Heart right ventricle (tissue), 16 donors: ENCODE measurements at regions not wholly inside any gene's neighbourhood (a gene's known extent, or its start where the extent isn't known, plus 50 kb on each side); places are given as distances from the start of the nearest gene placed in this dataset.

Experiments
- ATAC-seq, 8 donors: fragments of 200-7000 bp; cut with Tn5 transposase; one replicate each; pipeline ENCODE4 v1.9.1; 2020; ENCODE audit warnings: mild to moderate bottlenecking in 8 of 8, moderate library complexity in 8 of 8, moderate number of reproducible peaks in 1 of 8
- DNase-seq, 2 donors: peaks; one replicate each; pipeline ENCODE4 v3.0.0-alpha.2; 2020
- H3K27ac ChIP-seq, 10 donors: fragments of 200-600 bp; sonication (generic) in 2 of 10; one replicate each; pipeline versions ENCODE4 v1.5.0 to v1.8.0; 2020 to 2022; ENCODE audit warnings: mild to moderate bottlenecking in 3 of 10
- H3K27me3 ChIP-seq, 7 donors: fragments of 200-600 bp; one replicate each; pipeline ENCODE4 v1.8.0; 2021 to 2022; ENCODE audit warnings: mild to moderate bottlenecking in 2 of 7
- H3K36me3 ChIP-seq, 9 donors: fragments of 200-600 bp; sonication (generic) in 1 of 9; one replicate each; pipeline versions ENCODE4 v1.5.0 to v1.8.0; 2020 to 2022; ENCODE audit warnings: mild to moderate bottlenecking in 2 of 9
- H3K4me1 ChIP-seq, 9 donors: fragments of 200-600 bp; sonication (generic) in 1 of 9; one replicate each; pipeline versions ENCODE4 v1.5.0 to v1.8.0; 2020 to 2022; ENCODE audit warnings: mild to moderate bottlenecking in 4 of 9
- H3K4me3 ChIP-seq, 10 donors: fragments of 200-600 bp; sonication (generic) in 2 of 10; one replicate each; pipeline versions ENCODE4 v1.5.0 to v1.8.0; 2020 to 2022; ENCODE audit warnings: mild to moderate bottlenecking in 7 of 10, moderate library complexity in 2 of 10
- H3K9me3 ChIP-seq, 11 donors: fragments of 200-600 bp in 10 of 11; sonication (generic) in 2 of 11; one replicate each; pipeline versions ENCODE4 v1.5.0 to v1.8.0; 2013 to 2022; ENCODE audit warnings: mild to moderate bottlenecking in 2 of 11, control low read depth in 1 of 11, moderate library complexity in 1 of 11
- WGBS, 2 donors: extraction: QIAGEN DNeasy Blood & Tissue Kit; methylation state at CpG; one replicate each; pipeline ENCODE4 v1.1.7; 2013; ENCODE audit warnings: inconsistent platforms in 1 of 2; 5-methylcytosine and 5-hydroxymethylcytosine counted together
- intact Hi-C, 10 donors: fragments of 100-400 bp; cut with DNase I; formaldehyde crosslinking; loops; one replicate each; pipeline versions ENCODE4 v1.11.1 to v1.14.2; 2022
- TF ChIP-seq, protein P1 (sequence below), 9 donors: fragments of 200-600 bp; sonication (generic) in 2 of 9; IDR thresholded peaks; one replicate each; pipeline versions ENCODE4 v1.5.0 to v1.8.0; 2021 to 2022; ENCODE audit warnings: antibody characterized with exemption in 9 of 9, mild to moderate bottlenecking in 5 of 9, moderate library complexity in 1 of 9
- donor health status: Arrhythmogenic right ventricular cardiomyopathy.
- donor health status: ischemic (EF 13 %, LVEDD 7.1; RV severe dilation, severe dysfunction).
- donor health status: healthy with polysubstance abuse.
- donor health status: DM: no; HTN: yes; CAD: no.
- donor health status: DM: no; HTN: no; CAD: no.
- donor health status: ischemic (EF 25% LVEDD 6.9; RV normal size, moderate dysfunction).
- donor health status: ischemic (EF 25% LVEDD 5.7; RV mildly dilated, moderate dysfunction).
- donor health status: healthy.
- donor health status: DM: yes; HTN: yes; CAD: no.
- donor health status: Ischemic cardiomyopathy.
- donor health status: ischemic (EF 35%, LVEDD 5.7; RV mildly dilated, moderate dysfunction).
- donor health status: nonischemic (EF 11% LVEDD 7.7; RV severe dilation, severe dysfunction).
- donor health status: DM: yes; HTN: yes; CAD: no.
- donor health status: PGD.
- donor health status: ischemic (EF 29% LVEDD 5.4; RV normal size, mild dysfunction).
- donor health status: nonischemic (EF 23%, LVEDD 6.1; RV moderate dilation, normal function).

DNA sequence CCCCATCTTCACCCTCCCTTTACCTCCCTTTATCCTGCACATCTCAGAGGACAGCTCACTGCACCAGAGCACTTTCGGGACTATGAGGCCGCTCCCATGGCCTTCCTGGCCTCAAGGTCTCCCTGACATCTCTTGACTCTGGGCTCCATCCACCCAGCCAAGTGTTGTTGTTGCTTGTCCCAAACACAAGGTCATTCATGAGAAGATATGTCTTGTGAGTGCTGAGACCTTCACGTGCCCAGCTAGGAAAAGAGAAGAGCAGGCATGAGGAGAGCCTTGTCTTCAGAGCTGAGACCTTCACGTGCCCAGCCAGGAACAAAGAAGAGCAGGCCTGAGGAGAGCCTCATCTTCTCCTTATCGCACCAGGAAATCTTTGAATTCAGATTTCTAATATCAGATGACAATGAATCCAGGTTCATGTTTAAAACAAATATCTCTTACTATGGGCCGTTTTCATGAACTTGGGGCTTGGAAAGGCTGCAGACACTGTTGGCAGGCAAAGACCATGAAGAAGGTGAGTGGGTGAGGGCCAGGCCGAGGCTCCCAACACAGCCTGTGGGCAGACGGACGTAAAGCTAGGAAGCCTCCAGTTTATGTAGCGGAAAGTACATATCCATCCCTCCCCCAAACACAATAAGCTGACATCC, 256.1 kb downstream of the NDUFA10 start:
- WGBS, 2 donors: 80 to 81% methylated on average over 10 of the region's 10 CpGs
- DNase-seq (no peak), ATAC-seq (no peak)
- peaks cover 0 to 21% (median 12%) of the 10 kb centered on the region in 7 donors for H3K27me3 ChIP-seq
- no peak overlapping the region for H3K4me3 ChIP-seq
- H3K36me3 ChIP-seq: no peaks in the 10 kb centered on the region
- TF ChIP-seq, protein P1, sequence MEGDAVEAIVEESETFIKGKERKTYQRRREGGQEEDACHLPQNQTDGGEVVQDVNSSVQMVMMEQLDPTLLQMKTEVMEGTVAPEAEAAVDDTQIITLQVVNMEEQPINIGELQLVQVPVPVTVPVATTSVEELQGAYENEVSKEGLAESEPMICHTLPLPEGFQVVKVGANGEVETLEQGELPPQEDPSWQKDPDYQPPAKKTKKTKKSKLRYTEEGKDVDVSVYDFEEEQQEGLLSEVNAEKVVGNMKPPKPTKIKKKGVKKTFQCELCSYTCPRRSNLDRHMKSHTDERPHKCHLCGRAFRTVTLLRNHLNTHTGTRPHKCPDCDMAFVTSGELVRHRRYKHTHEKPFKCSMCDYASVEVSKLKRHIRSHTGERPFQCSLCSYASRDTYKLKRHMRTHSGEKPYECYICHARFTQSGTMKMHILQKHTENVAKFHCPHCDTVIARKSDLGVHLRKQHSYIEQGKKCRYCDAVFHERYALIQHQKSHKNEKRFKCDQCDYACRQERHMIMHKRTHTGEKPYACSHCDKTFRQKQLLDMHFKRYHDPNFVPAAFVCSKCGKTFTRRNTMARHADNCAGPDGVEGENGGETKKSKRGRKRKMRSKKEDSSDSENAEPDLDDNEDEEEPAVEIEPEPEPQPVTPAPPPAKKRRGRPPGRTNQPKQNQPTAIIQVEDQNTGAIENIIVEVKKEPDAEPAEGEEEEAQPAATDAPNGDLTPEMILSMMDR (IDR thresholded peaks at IDR 0.05): no peak
- H3K4me1 ChIP-seq: no peaks in the 10 kb centered on the region
- H3K9me3 ChIP-seq: peaks cover 0 to 20% (median 7%) of the 10 kb centered on the region in 11 donors
- no peak overlapping the region for H3K27ac ChIP-seq
- intact Hi-C loops: no loop called here

DNA sequence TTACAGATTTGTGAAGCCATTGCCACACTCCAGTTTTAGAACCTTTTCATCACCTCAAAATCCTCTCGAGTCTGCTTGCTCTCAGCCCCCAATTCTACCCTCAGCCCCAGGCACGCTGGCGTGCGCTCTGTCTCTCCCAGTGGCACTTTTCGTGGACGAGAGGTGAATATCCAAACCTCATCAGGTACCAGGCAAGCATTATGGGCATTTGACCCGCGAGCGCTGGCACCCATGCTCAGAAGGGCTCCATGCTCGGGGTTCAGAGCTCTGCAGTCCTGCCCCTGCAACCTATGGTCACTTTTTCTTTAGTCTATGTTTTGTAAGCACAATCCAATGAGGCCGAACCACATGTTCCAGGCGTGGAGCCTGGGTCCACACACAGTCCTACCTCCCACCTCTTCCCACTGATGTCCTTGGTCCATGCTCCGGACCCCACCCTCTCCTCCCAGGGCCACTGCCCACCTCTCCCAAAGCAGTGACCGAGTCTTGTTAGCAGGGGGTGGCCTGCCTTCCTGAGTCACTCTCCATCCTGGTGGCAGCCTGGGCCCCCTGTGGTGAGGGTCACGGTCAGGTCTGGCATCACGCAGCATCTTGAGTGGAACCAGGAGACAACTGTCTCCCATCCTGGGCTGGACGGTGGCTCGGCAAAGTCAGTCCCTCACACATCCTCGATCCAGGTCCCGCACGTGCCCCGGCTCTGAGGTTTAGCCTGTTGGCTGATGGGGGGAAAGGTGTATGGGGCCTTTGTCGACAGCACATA, 256.9 kb downstream of the NDUFA10 start:
- Histone ChIP-seq H3K4me1 (no peaks in the 10 kb centered on the region), H3K27me3 (peaks cover 0 to 14% (median 5%) of the 10 kb centered on the region in 7 donors), H3K9me3 (peaks cover 0 to 20% (median 7%) of the 10 kb centered on the region in 11 donors), H3K27ac (no peak overlapping the region), H3K4me3 (no peak overlapping the region), H3K36me3 (no peaks in the 10 kb centered on the region)
- DNase-seq (no peak), ATAC-seq (no peak)
- TF ChIP-seq, protein P1 (IDR thresholded peaks at IDR 0.05): no peak
- WGBS, 2 donors: 90% methylated on average over 23 of the region's 23 CpGs
- intact Hi-C loops: no loop called here

GRCh38 chr2:239767021-239767905, 257.9 kb downstream of the NDUFA10 start:
- TF ChIP-seq, protein P1 (IDR thresholded peaks at IDR 0.05): no peak
- Histone ChIP-seq H3K27ac (no peak overlapping the region), H3K36me3 (no peaks in the 10 kb centered on the region), H3K4me3 (no peak overlapping the region), H3K27me3 (peaks cover 0 to 11% (median 4%) of the 10 kb centered on the region in 7 donors), H3K9me3 (peaks cover 0 to 19% (median 7%) of the 10 kb centered on the region in 11 donors), H3K4me1 (no peaks in the 10 kb centered on the region)
- WGBS, 2 donors: 82 to 85% methylated on average over 26 of the region's 26 CpGs
- no peak for ATAC-seq
- DNase-seq: no peak
- intact Hi-C loops: no loop called here

- DNase-seq: no peak
- ATAC-seq: no peak
Measured at GRCh38 chr2:239765911-239766310, 259.2 kb downstream of the NDUFA10 start.

More at GRCh38 chr2:239765911-239766310, 259.2 kb downstream of the NDUFA10 start:
- 85 to 89% methylated on average over 12 of the region's 12 CpGs for WGBS, 2 donors
- no peaks in the 10 kb centered on the region for H3K36me3 ChIP-seq
- H3K4me3 ChIP-seq: no peak overlapping the region
- peaks cover 0 to 20% (median 4%) of the 10 kb centered on the region in 7 donors for H3K27me3 ChIP-seq
- H3K4me1 ChIP-seq: no peaks in the 10 kb centered on the region
- H3K9me3 ChIP-seq: peaks cover 0 to 13% (median 0%) of the 10 kb centered on the region in 11 donors
- no peak overlapping the region for H3K27ac ChIP-seq
- TF ChIP-seq, protein P1 (IDR thresholded peaks at IDR 0.05): no peak
- intact Hi-C loops: no loop called here
